ENCODE measurements at regions not wholly inside any gene's neighbourhood (a gene's known extent, or its start where the extent isn't known, plus 50 kb on each side); places are given as distances from the start of the nearest gene placed in this dataset.

DNA sequence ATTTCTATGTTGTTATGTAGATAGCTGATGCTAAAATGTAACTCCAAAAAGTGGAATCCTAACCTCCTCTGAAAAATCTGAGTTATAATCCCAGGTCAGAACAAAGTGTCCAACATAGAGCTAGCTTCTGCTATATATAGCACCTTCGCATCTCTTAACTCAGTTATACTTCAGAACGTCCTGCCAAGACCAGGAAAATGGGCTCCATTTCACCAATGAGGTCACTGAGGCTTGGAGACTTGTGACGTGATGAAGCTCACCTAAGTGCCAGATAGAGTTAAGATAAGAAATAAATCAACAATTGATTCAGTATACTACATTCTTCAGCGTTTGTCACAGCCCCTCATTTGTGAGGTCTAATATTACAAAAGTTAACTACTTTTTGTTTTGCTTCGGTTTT, 88.8 kb downstream of the KCTD12 start:
- in situ Hi-C loops (cut with MboI; ENCODE audit: low sequenced_read_pairs, unreplicated experiment), result no loop called here
- TF ChIP-seq, protein P1, sequence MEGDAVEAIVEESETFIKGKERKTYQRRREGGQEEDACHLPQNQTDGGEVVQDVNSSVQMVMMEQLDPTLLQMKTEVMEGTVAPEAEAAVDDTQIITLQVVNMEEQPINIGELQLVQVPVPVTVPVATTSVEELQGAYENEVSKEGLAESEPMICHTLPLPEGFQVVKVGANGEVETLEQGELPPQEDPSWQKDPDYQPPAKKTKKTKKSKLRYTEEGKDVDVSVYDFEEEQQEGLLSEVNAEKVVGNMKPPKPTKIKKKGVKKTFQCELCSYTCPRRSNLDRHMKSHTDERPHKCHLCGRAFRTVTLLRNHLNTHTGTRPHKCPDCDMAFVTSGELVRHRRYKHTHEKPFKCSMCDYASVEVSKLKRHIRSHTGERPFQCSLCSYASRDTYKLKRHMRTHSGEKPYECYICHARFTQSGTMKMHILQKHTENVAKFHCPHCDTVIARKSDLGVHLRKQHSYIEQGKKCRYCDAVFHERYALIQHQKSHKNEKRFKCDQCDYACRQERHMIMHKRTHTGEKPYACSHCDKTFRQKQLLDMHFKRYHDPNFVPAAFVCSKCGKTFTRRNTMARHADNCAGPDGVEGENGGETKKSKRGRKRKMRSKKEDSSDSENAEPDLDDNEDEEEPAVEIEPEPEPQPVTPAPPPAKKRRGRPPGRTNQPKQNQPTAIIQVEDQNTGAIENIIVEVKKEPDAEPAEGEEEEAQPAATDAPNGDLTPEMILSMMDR (IDR thresholded peaks at IDR 0.05; ENCODE audit: borderline replicate concordance, control extremely low read depth, extremely low read depth, insufficient read depth, missing control alignments), result no peak

DNA sequence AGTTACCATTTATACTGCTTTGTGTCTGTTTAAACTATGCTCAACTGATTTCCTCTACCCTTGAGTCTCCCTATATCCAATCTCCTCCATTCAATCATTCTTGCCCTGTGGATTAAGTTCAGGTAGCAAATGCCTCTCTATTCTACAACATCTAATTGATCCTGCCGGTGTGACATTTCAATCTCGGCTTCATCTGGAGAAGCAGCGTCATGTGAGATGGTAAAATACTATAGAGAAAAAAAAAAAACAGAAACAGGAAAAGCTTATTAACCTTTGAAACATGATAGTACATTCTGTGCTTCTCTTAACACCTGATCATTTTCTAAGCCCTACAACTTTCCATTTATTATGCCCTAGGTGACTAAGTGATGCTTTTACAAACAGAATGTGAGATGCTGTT, 89.4 kb downstream of the KCTD12 start:
- TF ChIP-seq, protein P1 (IDR thresholded peaks at IDR 0.05; ENCODE audit: borderline replicate concordance, control extremely low read depth, extremely low read depth, insufficient read depth, missing control alignments), result no peak
- in situ Hi-C loops (cut with MboI; ENCODE audit: low sequenced_read_pairs, unreplicated experiment), result no loop called here
- no peak for DNase-seq (ENCODE audit: low spot score)

More for the DNA sequence above, 88.8 kb downstream of the KCTD12 start:
- no peak for DNase-seq (ENCODE audit: low spot score)

DNA sequence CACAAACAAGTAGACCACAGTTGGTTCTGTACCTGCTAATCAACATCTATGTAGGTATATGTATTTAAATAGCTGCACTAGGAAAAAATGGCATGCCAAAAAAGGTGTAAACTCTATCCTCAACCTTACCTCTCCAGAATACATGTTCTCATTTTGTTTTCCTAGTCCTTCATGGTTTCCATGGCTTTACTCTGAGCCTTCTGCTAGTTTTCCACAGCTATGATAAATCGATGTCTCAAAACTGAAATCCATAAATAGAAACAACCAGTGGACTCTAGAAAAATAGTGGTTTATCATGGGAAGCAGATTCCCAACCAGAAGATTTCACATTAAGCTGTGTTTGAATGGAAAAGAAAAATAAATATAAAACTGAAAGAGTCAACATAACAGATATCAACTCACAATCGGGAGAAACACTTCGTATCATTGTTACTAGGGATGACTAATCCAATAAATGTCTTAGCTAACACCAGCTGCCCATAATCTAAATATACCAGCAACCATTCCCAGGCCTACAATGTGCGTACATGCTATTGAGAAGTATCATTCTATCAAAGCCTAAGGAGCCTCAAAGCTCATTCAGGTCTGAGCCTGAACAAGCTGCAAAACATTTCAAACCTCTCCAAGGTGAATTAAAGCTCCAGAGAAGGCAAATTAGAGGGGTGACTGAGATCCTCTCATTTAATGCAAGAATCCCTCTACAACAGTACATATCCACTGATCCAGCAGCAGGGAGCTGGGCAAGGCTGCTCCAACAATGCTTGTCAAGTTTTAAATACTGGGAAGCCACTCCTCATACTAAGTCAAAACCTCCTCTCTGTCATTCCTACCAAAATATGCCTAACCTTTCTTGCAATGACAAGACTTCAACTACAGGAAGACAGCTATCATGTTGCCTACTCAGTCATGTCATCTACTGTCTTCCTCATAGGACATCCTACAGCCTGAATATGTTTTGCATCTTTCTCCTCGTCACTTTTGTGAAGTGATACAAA, 90.2 kb downstream of the KCTD12 start:
- no peak for DNase-seq (ENCODE audit: low spot score)
- TF ChIP-seq, protein P1 (IDR thresholded peaks at IDR 0.05; ENCODE audit: borderline replicate concordance, control extremely low read depth, extremely low read depth, insufficient read depth, missing control alignments), result no peak
- in situ Hi-C loops (cut with MboI; ENCODE audit: low sequenced_read_pairs, unreplicated experiment), result no loop called here

GRCh38 chr13:76792731-76793347, 93.4 kb downstream of the KCTD12 start:
- in situ Hi-C loops (cut with MboI; ENCODE audit: low sequenced_read_pairs, unreplicated experiment), result no loop called here
- TF ChIP-seq, protein P1 (IDR thresholded peaks at IDR 0.05; ENCODE audit: borderline replicate concordance, control extremely low read depth, extremely low read depth, insufficient read depth, missing control alignments), result no peak
- no peak for DNase-seq (ENCODE audit: low spot score)

DNA sequence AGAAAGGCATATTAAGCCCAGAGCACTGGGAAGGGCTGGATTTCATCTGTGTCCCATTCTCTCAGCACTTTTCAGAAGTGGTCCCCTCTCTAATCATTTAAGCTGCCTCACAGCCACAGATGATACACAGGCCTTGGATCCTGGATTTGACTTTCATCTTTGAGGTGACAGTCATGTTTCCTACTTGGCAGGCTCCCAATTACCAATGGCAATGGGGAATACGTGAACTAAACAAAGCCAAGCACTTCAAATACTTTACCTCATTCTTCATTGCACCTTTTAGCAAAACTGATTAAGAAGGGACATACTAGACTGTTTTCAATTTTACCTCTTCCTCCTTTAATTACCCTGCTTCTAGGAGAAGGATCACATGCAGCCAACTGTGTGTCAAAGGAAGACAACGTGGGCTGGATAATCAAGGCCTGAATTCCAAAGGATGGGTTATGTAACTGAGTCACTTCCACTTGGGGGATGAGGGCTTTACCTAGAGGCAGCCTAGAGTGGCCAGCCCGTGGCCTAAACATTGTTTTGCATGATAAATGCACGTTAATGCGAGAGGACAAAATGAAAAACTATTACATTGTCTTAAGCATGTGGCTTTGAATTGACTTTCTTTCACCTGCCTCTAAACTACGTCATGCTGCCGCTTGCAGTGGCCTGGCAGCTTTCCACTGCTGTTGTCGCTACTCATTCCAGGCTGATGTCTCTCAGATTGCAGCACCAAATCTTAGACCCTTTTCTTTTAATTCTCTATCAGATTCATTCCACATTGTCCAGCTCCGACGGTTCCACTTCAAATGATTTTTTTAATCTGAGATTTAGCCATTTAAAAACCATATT, 95.0 kb downstream of the KCTD12 start:
- TF ChIP-seq, protein P1 (IDR thresholded peaks at IDR 0.05; ENCODE audit: borderline replicate concordance, control extremely low read depth, extremely low read depth, insufficient read depth, missing control alignments), result no peak
- in situ Hi-C loops (cut with MboI; ENCODE audit: low sequenced_read_pairs, unreplicated experiment), result no loop called here
- no peak for DNase-seq (ENCODE audit: low spot score)

GRCh38 chr13:76790526-76790925, 95.7 kb downstream of the KCTD12 start:
- in situ Hi-C loops (cut with MboI; ENCODE audit: low sequenced_read_pairs, unreplicated experiment), result no loop called here
- TF ChIP-seq, protein P1 (IDR thresholded peaks at IDR 0.05; ENCODE audit: borderline replicate concordance, control extremely low read depth, extremely low read depth, insufficient read depth, missing control alignments), result no peak
- DNase-seq (ENCODE audit: low spot score), result no peak

Measured in GM13976 (cell line).